ENCODE measurements at regions not wholly inside any gene's neighbourhood (a gene's known extent, or its start where the extent isn't known, plus 50 kb on each side); places are given as distances from the start of the nearest gene placed in this dataset.

GRCh38 chr5:174387448-174387847, 336.9 kb upstream of the MSX2 start:
- in situ Hi-C loops (cut with HindIII; ENCODE audit: low sequenced_read_pairs): no loop called here

DNA sequence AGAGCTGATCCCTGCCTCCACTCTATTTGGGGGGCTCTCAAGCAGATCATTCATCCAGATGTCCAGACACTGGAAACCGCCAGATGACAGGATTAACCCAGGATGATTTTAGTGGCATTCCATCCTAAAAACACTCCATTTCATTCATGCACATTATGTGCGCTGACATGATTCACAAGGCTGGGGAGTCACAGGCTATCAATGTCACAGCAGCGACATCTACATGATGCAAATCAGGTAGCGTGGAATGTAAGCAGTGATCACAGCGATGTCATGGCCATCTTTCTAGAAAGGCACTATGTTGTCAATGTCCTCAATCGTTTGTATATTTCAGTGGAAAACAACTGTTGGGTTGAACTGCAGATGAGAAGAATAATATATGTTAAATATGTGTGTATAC, 331.5 kb upstream of the MSX2 start:
- in situ Hi-C loops (cut with HindIII; ENCODE audit: low sequenced_read_pairs): no loop called here

GRCh38 chr5:174396541-174396940, 327.8 kb upstream of the MSX2 start:
- in situ Hi-C loops (cut with HindIII; ENCODE audit: low sequenced_read_pairs): no loop called here

GRCh38 chr5:174397206-174397605, 327.2 kb upstream of the MSX2 start:
- in situ Hi-C loops (cut with HindIII; ENCODE audit: low sequenced_read_pairs): no loop called here

DNA sequence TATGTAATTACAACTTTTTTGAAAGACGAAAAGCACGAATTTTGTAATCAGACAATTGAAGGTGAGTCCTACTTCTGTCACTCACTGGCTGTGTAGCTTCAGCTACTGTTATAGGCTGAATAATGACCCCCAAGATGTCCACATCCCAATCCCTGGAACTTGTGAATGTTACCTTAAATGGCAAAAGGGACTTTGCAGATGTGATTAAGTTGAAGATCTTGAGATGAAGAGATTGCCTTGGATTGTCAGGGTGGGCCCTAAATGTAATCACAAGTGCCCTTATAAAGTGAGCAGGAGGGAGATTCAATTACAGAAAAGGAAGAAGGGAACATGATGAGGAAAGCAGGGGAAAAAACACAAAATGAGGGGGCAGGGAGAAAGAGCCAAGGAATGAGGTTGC, 326.2 kb upstream of the MSX2 start:
- in situ Hi-C loops (cut with HindIII; ENCODE audit: low sequenced_read_pairs): no loop called here

DNA sequence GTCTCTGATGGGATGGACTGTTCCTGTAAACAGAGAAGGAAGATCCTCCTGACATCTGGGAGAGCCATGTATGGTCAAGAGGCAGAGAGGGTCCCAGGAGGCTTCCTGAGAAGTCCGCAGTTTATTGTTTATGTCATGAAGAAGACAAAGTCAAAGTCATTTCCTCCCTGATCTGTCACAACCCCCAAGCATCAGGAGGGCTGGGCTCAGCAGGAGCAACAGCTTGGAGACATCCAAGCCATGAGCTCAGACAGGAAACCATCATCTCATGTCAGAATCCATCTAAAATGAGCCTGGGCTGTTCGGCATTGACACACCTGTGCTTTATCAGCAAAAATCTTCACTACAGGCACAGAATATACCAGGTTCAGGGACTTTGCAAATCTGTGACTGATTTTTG, 325.0 kb upstream of the MSX2 start:
- in situ Hi-C loops (cut with HindIII; ENCODE audit: low sequenced_read_pairs): no loop called here

DNA sequence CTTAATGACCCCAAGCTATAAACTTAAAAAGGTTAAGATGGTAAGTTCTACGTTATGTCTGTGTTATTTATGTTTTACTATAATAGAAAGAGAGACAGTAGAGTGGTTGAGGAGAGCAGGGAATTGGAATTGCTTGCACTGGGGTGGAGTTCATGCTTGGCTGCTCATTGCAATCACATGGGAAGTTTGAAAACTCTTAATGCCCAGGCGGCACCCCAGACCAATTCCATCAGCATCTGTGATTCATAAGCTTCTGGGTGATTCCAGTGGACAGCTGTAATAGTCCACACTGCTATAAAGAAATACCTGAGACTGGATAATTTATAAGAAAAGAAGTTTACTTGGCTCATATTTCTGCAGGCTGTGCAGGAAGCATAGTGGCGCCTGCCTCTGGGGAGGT, 323.9 kb upstream of the MSX2 start:
- in situ Hi-C loops (cut with HindIII; ENCODE audit: low sequenced_read_pairs): loop anchor here (25.0 kb wide), 1 partner anchor 387 kb away; no protein-coding TSS in a partner anchor

DNA sequence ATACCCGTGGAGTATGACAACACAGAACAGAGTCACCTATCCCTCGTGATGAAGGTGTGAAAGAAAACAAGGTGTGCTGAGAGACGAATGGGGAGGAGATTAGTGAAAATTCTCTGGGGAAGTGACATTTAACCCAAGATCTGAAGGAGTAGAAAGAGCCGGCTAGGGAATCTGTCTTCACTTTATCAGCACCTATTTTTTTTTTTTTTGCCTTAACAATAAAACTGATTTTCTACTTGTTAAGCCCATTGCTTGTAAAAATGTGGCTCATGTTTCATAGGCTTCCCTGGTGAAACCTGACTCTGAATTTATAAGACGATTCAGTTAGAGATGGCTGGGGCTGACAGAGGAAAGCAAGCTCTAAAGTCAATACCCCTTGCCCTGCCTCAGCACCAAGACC, 322.6 kb upstream of the MSX2 start:
- in situ Hi-C loops (cut with HindIII; ENCODE audit: low sequenced_read_pairs): loop anchor here (25.0 kb wide), 1 partner anchor 386 kb away; no protein-coding TSS in a partner anchor

- in situ Hi-C loops (cut with HindIII; ENCODE audit: low sequenced_read_pairs): loop anchor here (25.0 kb wide), 1 partner anchor 385 kb away; no protein-coding TSS in a partner anchor
Measured at GRCh38 chr5:174402222-174402812, 322.1 kb upstream of the MSX2 start.

DNA sequence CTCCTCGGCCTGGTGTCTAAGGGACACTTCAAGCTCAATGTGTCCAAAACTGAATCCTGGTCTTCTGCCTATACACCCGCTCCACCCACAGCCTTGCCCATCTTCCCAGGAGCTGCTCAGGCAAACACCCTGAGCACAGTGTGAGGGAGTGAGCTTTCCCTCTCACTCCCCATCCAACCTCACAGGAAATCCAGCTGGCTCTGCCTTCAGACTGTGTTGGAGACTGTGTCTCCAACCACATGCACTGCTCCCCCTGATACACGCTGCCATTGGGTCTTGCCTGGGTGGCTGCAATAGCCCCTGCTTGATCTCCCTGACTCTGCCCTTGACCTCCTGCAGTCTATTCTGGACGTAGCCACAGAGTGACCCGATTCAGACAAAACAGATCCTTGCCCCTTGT, 319.5 kb upstream of the MSX2 start:
- in situ Hi-C loops (cut with HindIII; ENCODE audit: low sequenced_read_pairs): loop anchor here (25.0 kb wide), 1 partner anchor 382 kb away; no protein-coding TSS in a partner anchor

- in situ Hi-C loops (cut with HindIII; ENCODE audit: low sequenced_read_pairs): loop anchor here (25.0 kb wide), 1 partner anchor 378 kb away; no protein-coding TSS in a partner anchor
Measured at GRCh38 chr5:174409070-174409469, 315.3 kb upstream of the MSX2 start.

GRCh38 chr5:174409971-174410370, 314.4 kb upstream of the MSX2 start:
- in situ Hi-C loops (cut with HindIII; ENCODE audit: low sequenced_read_pairs): loop anchor here (25.0 kb wide), 1 partner anchor 377 kb away; no protein-coding TSS in a partner anchor

DNA sequence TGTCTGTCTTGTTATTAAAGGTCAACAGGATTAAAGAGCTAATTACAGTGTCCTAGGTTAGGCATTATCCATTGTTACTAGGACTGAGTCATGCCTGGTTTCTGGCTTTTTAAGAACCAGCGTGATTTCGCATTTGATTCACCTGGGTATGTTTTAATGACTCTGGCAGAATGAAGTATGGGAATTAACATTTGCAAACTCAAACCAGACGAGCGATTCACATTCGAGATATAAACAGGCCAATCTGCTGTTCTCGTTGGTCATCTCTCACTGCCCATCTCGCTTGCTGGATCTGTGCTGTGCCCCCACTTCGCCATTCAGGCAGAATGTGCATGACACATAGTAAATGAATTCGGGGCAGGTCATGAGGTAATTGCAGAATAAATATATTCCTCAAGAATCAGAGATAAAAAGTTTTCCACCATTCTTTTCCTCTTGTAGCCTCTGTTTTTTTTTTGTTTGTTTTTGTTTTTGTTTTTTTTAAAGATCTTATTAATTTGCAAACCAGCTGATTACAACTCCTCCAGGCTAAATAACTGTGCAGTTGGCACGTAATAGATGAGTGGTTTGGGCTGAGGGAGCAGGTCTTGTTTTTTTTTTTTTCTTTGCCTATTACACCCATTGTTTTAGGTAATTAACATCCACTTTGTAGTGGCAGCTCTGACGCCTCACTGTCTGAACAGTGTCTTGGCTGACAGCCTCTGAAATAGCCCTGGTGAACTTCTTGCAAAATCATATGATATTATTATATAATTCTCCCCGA, 313.5 kb upstream of the MSX2 start:
- in situ Hi-C loops (cut with HindIII; ENCODE audit: low sequenced_read_pairs): loop anchor here (25.0 kb wide), 1 partner anchor 376 kb away; no protein-coding TSS in a partner anchor

GRCh38 chr5:174411479-174411819, 312.9 kb upstream of the MSX2 start:
- in situ Hi-C loops (cut with HindIII; ENCODE audit: low sequenced_read_pairs): loop anchor here (25.0 kb wide), 1 partner anchor 376 kb away; no protein-coding TSS in a partner anchor

DNA sequence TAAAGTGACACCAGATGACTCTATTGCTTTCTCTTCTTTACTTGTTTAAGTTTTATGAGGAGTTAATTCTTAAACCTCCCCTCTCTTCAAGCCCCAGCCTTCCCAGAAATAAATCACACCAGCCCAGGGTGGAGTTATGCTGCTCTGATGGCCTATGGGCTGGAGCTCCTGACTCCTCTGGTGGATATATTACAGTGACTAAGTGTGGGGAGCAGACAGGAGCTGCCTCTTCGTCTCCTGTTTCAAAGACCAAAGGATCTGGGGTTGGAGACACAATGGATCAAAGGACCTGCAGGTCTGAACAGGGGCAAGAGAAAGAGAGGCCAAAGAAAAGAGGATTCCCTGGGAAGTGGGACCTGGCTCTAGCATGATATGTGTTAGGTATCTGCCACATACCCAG, 312.0 kb upstream of the MSX2 start:
- in situ Hi-C loops (cut with HindIII; ENCODE audit: low sequenced_read_pairs): loop anchor here (25.0 kb wide), 1 partner anchor 375 kb away; no protein-coding TSS in a partner anchor

GRCh38 chr5:174412941-174413340, 311.4 kb upstream of the MSX2 start:
- in situ Hi-C loops (cut with HindIII; ENCODE audit: low sequenced_read_pairs): loop anchor here (25.0 kb wide), 1 partner anchor 374 kb away; no protein-coding TSS in a partner anchor

DNA sequence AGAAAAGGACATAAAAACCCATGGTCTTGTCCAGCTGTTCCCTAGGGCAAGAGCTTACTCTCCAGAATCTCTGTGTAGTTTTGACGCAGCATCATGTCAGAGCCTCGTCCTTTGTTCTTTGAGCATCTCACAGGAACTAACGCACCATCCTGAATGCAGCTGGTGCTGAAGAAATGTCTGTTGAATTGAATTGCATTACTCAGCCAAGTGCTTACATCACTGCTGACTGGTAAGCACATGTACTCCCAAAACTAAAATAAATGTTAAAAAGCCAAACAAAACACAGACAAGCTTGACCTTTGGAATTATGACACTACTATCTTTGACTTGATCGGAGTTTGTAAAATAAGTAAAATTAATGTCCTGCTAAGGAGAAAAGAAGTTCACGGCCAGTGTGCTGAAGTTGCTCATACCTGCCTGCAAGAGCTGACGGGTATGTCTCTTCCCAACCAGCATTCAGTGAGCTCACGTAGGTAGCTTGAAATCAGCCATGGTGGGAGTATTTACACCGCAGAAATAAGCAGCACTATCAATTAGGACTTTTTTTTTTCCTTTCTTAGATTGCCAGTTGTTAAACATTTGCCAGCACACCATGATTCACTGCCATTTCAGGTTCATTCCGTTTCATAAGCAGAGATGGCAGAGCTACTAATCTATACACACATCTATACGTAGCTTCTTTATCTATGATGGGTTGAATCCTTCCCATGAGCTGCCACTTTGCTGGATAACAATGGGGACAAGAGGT, 310.6 kb upstream of the MSX2 start:
- in situ Hi-C loops (cut with HindIII; ENCODE audit: low sequenced_read_pairs): loop anchor here (25.0 kb wide), 1 partner anchor 374 kb away; no protein-coding TSS in a partner anchor

GRCh38 chr5:174414315-174414710, 310.1 kb upstream of the MSX2 start:
- in situ Hi-C loops (cut with HindIII; ENCODE audit: low sequenced_read_pairs): loop anchor here (25.0 kb wide), 1 partner anchor 373 kb away; no protein-coding TSS in a partner anchor

DNA sequence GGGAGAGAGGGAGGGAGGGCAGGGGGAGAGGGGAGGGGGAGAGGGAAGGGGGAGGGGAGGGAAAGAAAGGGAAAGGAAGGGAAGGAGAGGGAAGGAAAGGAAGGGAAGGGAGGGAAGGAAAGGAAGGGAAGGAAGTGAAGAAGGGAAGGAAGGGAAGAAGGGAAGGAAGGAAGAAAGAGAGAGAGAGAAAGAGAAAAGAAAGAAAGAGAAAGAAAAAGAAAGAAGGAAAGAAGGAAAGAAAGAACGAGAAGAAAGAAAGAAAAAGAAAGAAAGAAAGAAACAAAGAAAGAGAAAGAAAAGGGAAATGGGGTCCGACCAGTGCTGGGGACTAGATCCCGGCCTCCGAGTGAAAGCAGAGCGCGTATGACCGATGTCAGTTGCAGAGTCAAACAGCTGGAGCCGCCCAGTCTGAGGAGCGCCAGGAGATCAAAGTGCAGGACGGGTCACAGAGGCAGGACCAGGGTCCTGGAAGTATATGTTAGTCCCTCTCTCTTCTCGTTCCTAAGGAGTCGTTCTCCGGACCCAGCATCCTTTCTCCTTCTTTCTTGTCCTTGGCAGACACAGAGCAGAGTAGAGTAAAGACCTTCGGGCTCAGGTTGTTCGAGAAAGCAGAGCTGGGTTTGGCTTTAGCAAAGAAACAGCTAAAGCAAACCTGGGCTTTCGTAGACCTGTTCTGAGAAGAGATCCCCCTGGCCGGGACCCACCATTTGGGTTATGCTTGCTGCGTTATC, 305.4 kb upstream of the MSX2 start:
- in situ Hi-C loops (cut with HindIII; ENCODE audit: low sequenced_read_pairs): loop anchor here (25.0 kb wide), 1 partner anchor 368 kb away; no protein-coding TSS in a partner anchor

DNA sequence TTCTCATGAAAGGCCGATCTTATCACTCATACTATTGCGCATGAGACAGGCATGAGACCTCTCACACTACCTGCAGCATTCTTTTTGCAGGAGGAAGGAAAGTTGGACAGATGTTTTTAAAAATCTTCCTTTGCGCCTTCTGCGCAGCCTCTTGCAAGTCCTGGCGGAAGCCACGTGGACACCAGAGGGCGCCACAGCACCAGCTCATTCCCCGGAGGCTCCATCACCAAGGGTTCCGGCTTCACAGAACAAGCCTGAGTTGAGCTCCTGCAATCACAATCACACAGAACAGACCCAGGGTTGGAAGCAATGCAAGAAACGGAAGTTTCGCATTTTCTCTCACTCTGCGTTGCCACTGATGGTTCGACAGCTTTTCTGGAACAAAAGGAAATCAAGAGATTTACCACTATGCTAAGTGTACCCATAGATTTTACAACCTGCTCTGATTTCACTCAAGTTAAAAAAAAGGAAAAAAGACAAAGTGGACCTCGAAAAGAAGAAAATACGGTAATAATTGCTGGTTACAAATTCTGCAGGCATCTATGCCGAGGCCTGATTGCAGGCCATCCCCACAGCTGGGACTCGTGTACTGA, 304.7 kb upstream of the MSX2 start:
- in situ Hi-C loops (cut with HindIII; ENCODE audit: low sequenced_read_pairs): loop anchor here (25.0 kb wide), 1 partner anchor 368 kb away; no protein-coding TSS in a partner anchor
